ENCODE measurements at regions not wholly inside any gene's neighbourhood (a gene's known extent, or its start where the extent isn't known, plus 50 kb on each side); places are given as distances from the start of the nearest gene placed in this dataset.
"Not testable (repeated sequence)": the region's sequence is repeated elsewhere in the genome, so short reads cannot be mapped to it uniquely, and the experiment has no call there.

DNA sequence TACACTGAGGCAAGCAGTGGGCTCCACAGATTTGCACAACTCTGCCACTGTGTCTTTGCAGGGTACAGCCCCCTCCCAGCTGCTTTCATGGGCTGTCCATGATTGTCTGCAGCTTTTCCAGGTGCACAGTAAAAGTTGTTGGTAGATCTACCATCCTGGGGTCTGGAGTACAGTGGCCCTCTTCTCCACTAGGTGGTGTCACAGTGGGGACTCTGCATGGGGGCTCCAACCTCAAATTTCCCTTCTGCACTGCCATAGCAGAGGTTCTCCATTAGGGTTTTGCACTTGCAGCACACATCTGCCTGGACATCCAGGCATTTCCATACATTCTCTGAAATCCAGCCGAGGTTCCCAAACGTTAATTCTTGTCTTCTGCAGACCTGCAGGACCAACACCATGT lies 1002.3 kb downstream of the FAM133A start:
- in situ Hi-C loops (cut with HindIII; ENCODE audit: low pct_ligation_motif_present, low sequenced_read_pairs), result no loop called here
- Histone ChIP-seq H3K36me3 (replicated peaks) (no peaks in the 10 kb centered on the region), H3K4me3 (ENCODE audit: low read depth, low read length) (no peak overlapping the region), H3K27me3 (replicated peaks) (no peaks in the 10 kb centered on the region), H3K27ac (no peak overlapping the region)
- no peak for DNase-seq
- TF ChIP-seq, protein P1, sequence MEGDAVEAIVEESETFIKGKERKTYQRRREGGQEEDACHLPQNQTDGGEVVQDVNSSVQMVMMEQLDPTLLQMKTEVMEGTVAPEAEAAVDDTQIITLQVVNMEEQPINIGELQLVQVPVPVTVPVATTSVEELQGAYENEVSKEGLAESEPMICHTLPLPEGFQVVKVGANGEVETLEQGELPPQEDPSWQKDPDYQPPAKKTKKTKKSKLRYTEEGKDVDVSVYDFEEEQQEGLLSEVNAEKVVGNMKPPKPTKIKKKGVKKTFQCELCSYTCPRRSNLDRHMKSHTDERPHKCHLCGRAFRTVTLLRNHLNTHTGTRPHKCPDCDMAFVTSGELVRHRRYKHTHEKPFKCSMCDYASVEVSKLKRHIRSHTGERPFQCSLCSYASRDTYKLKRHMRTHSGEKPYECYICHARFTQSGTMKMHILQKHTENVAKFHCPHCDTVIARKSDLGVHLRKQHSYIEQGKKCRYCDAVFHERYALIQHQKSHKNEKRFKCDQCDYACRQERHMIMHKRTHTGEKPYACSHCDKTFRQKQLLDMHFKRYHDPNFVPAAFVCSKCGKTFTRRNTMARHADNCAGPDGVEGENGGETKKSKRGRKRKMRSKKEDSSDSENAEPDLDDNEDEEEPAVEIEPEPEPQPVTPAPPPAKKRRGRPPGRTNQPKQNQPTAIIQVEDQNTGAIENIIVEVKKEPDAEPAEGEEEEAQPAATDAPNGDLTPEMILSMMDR (IDR thresholded peaks at IDR 0.05; ENCODE audit: low read depth, low read length, missing control alignments), result no peak

DNA sequence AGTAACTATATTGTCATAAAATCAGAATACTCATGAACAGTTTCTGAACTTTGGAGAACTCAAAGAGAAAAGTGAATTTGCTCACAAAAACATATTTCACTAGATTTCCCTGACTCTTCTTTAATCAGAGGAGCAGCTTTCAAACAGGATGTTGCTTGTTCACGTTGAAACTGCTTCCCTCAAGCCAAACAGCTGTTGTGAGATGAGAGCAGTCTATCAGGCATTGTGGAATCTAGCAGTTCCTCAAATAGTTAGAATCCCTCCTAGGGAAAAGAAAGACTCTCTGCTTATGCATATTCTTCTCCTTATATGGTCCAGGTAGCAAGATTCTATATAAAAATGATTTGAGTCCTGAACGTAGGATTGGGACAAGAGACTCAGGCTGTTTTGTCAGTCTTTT lies 1012.1 kb downstream of the FAM133A start:
- H3K27ac ChIP-seq, result no peak overlapping the region

DNA sequence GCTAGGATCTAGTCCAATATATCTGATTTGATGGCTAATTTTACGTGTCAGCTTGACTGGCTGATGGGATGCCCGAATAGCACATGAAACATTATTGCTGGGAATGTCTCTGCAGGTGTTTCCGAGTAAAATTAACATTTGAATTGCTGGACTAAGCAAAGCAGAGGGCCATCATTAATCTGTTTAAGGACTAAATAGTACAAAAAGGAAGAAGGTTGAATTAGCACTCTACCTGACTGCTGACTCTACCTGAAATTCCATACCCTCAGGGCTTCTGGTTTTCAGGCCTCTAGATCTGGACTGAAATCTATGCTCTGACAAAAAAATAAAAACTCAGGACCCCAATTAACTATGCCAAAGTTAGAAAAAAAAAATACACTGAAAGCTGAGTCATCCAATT lies 1021.9 kb downstream of the FAM133A start:
- Histone ChIP-seq H3K4me3 (ENCODE audit: low read depth, low read length) (no peak overlapping the region), H3K27me3 (replicated peaks) (no peaks in the 10 kb centered on the region), H3K36me3 (replicated peaks) (no peaks in the 10 kb centered on the region), H3K27ac (no peak overlapping the region)
- TF ChIP-seq, protein P1 (IDR thresholded peaks at IDR 0.05; ENCODE audit: low read depth, low read length, missing control alignments), result no peak
- no peak for DNase-seq
- in situ Hi-C loops (cut with HindIII; ENCODE audit: low pct_ligation_motif_present, low sequenced_read_pairs), result no loop called here

More for the DNA sequence above, 1012.1 kb downstream of the FAM133A start:
- no peak for DNase-seq
- Histone ChIP-seq H3K36me3 (replicated peaks) (no peaks in the 10 kb centered on the region), H3K27me3 (replicated peaks) (no peaks in the 10 kb centered on the region), H3K4me3 (ENCODE audit: low read depth, low read length) (no peak overlapping the region)
- TF ChIP-seq, protein P1 (IDR thresholded peaks at IDR 0.05; ENCODE audit: low read depth, low read length, missing control alignments), result no peak
- in situ Hi-C loops (cut with HindIII; ENCODE audit: low pct_ligation_motif_present, low sequenced_read_pairs), result no loop called here

DNA sequence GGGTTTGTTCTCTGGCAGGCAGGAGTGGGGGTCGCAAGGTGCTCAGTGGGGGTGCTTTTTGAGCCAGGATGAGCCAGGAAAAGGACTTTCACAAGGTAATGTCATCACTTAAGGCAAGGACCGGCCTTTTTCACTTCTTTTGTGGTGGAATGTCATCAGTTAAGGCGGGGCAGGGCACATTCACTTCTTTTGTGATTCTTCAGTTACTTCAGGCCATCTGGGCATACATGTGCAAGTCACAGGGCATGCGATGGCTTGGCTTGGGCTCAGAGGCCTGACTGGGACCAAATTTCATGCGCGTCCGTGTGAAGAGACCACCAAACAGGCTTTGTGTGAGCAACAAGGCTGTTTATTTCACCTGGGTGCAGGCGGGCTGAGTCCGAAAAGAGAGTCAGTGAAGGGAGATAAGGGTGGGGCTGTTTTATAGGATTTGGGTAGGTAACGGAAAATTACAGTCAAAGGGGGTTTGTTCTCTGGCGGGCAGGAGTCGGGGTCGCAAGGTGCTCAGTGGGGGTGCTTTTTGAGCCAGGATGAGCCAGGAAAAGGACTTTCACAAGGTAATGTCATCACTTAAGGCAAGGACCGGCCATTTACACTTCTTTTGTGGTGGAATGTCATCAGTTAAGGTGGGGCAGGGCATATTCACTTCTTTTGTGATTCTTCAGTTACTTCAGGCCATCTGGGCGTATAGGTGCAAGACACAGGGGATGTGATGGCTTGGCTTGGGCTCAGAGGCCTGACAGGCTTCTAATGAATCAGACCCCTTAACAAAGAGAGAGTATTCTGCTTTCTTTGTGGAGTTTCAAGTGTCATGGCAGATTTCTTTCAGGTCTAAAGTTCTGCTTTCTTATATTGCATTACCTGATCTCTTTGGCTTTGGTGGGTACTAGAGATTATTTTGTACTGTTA lies 1030.6 kb downstream of the FAM133A start:
- H3K36me3 ChIP-seq (replicated peaks); DNase-seq; H3K4me3 ChIP-seq (ENCODE audit: low read depth, low read length); H3K27ac ChIP-seq; H3K27me3 ChIP-seq (replicated peaks); in situ Hi-C loops (cut with HindIII; ENCODE audit: low pct_ligation_motif_present, low sequenced_read_pairs): not testable (repeated sequence)

DNA sequence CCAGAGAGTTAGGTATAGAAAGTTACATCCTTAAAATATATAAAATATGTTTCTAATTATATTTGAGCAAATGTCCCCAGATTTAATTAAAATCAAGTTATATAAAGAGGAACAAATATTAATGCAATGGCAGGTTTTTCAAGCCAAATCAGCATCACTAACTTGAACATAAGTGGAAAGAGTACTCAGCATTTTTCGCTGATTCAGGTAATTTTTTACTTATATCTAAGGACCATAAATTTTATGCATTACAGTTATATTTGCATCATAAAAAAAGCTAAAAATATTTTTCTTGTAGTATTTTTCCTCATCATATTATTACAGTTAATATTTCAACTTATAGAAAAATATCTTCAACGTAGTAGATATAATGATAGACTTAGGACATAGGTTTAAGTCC lies 1047.4 kb downstream of the FAM133A start:
- DNase-seq, result no peak
- H3K36me3 ChIP-seq (replicated peaks), result no peaks in the 10 kb centered on the region
- H3K27ac ChIP-seq, result no peak overlapping the region
- no peaks in the 10 kb centered on the region for H3K27me3 ChIP-seq (replicated peaks)
- H3K4me3 ChIP-seq (ENCODE audit: low read depth, low read length), result no peak overlapping the region
- in situ Hi-C loops (cut with HindIII; ENCODE audit: low pct_ligation_motif_present, low sequenced_read_pairs), result no loop called here
- TF ChIP-seq, protein P1 (IDR thresholded peaks at IDR 0.05; ENCODE audit: low read depth, low read length, missing control alignments), result no peak

DNA sequence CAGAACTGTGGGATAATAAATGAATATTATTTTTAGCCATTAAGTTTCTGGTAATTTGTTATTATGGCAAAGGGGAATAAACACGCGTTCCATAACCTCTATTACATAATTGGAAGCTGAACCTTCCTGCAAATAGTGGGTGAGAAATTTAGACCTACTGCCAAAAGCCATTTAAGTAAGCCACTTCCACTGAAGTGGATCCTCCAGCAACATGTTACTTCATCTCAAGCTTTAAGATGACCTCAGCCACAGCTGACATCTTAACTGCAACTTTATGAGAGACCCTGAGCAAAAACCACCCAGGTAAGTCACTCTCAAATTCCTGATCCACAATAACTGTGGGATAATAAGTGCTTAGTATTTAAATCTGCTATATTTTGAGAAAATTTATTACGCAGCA lies 1048.6 kb downstream of the FAM133A start:
- TF ChIP-seq, protein P1 (IDR thresholded peaks at IDR 0.05; ENCODE audit: low read depth, low read length, missing control alignments), result no peak
- in situ Hi-C loops (cut with HindIII; ENCODE audit: low pct_ligation_motif_present, low sequenced_read_pairs), result no loop called here
- no peaks in the 10 kb centered on the region for H3K36me3 ChIP-seq (replicated peaks)
- H3K4me3 ChIP-seq (ENCODE audit: low read depth, low read length), result no peak overlapping the region
- DNase-seq, result no peak
- no peak overlapping the region for H3K27ac ChIP-seq
- no peaks in the 10 kb centered on the region for H3K27me3 ChIP-seq (replicated peaks)
